ENCODE measurements at regions not wholly inside any gene's neighbourhood (a gene's known extent, or its start where the extent isn't known, plus 50 kb on each side); places are given as distances from the start of the nearest gene placed in this dataset.

DNA sequence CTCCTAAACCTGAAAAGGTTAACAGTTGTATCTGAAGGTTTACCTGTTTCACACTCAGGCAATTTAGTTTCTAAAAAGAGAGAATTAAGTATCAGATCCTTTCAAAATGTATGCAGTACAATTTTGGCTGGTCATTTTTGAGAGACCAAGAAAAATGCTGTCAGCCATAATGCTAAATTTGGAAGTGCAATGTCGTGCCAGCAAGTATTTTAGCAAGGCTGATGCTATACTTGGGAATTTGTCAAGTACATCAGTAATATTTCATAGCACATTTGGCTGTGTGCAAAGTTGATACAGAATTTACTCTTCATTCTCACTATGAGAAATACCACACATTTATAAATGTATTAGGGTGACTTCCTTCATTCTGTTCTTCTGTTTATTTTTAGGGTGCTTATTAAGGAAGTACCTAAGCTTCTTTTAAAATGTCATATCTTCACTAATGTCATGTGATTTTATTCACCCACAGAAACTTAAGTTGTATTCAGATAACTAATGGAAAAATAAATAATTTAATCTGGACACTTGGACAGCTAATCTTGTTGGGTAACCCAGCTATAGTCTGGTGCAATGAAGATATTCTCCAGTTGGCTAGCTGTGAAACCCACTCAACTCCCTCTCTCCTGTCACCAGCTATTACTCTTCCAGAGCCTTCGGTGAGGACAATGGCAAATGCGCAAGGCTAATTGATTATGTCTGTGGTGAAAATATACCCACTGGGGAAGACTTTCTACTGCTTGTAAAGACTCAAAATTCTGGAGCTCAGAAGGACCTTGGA, 84.2 kb upstream of the TLL1 start:
- H3K4me1 ChIP-seq: no peaks in the 10 kb centered on the region
- ATAC-seq: no peak
- WGBS, 2 donors: 75 to 76% methylated on average over 3 of the region's 3 CpGs
- no peaks in the 10 kb centered on the region for H3K9me3 ChIP-seq
- no peaks in the 10 kb centered on the region for H3K36me3 ChIP-seq (replicated peaks in 1 of 2; ENCODE audit: insufficient read depth in 1 of 2, low read depth in 2 of 2)
- H3K27ac ChIP-seq: no peak overlapping the region
- TF ChIP-seq, protein P1, sequence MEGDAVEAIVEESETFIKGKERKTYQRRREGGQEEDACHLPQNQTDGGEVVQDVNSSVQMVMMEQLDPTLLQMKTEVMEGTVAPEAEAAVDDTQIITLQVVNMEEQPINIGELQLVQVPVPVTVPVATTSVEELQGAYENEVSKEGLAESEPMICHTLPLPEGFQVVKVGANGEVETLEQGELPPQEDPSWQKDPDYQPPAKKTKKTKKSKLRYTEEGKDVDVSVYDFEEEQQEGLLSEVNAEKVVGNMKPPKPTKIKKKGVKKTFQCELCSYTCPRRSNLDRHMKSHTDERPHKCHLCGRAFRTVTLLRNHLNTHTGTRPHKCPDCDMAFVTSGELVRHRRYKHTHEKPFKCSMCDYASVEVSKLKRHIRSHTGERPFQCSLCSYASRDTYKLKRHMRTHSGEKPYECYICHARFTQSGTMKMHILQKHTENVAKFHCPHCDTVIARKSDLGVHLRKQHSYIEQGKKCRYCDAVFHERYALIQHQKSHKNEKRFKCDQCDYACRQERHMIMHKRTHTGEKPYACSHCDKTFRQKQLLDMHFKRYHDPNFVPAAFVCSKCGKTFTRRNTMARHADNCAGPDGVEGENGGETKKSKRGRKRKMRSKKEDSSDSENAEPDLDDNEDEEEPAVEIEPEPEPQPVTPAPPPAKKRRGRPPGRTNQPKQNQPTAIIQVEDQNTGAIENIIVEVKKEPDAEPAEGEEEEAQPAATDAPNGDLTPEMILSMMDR (IDR thresholded peaks at IDR 0.05): no peak
- TF ChIP-seq POLR2A (IDR thresholded peaks at IDR 0.05): no peak
- H3K27me3 ChIP-seq: no peaks in the 10 kb centered on the region
- DNase-seq: no peak
- H3K4me3 ChIP-seq: no peak overlapping the region
- intact Hi-C loops (cut with DNase I): no loop called here

DNA sequence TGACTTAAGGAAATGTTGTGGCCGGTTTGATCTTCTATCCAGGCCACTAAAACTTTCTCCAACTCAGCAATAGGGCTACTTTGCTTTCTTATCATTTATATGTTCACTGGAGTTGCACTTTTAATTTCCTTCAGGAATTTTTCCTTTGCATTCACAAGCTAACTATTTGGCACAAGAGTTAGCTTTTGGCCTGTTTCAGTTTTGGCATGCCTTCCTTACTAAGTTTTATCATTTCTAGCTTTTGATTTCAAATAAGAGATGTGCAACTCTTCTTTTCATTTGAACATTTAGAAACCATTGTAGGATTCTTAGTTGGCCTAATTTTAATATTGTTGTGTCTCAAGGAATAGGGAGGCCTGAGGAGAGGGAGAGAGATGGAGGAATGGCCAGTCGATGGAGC, 79.8 kb upstream of the TLL1 start:
- Histone ChIP-seq H3K36me3 (replicated peaks in 1 of 2; ENCODE audit: insufficient read depth in 1 of 2, low read depth in 2 of 2) (no peaks in the 10 kb centered on the region), H3K27me3 (no peaks in the 10 kb centered on the region), H3K4me1 (no peaks in the 10 kb centered on the region), H3K27ac (no peak overlapping the region), H3K9me3 (no peaks in the 10 kb centered on the region), H3K4me3 (no peak overlapping the region)
- intact Hi-C loops (cut with DNase I): no loop called here
- no peak for TF ChIP-seq POLR2A (IDR thresholded peaks at IDR 0.05)
- TF ChIP-seq, protein P1 (IDR thresholded peaks at IDR 0.05): no peak
- DNase-seq (no peak), ATAC-seq (no peak)
- 84 to 93% methylated on average over 2 of the region's 2 CpGs for WGBS, 2 donors

DNA sequence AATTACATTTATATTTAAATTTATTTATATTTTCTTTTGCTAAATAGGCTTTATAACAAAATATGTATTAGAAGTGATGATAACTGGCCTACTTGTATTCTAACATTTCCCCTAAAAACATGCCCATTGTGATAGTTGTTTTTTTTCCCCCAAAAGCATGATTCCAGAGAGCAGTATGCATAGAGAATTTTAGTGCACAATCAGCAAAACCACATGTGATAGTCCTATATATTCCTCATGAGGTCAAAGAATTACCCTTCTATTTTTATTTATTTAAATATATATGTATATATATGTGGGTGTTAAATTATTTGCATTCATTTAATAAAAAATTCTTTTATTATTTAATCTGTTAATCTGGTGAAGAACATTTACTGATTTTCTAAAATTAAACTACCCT, 78.2 kb upstream of the TLL1 start:
- H3K4me3 ChIP-seq: no peak overlapping the region
- DNase-seq: no peak
- no peak for ATAC-seq

DNA sequence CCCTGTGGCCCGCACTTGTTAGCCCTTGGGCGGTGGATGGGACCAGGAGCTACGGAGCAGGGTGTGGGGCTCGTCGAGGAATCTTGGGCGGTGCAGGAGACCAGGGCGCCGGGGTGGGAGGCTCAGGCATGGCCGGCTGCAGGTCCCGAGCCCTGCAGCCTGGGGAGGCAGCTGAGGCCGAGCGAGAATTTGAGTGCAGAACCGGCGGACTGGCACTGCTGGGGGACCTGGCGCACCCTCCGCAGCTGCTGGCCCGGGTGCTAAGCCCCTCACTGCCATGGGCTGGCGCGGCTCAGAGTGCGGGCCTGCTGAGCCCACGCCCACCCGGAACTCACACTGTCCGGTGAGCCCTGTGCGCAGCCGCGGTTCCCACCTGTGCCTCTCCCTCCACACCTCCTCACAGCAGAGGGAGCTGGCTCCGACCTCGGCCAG, 73.6 kb upstream of the TLL1 start:
- DNase-seq (no peak), ATAC-seq (no peak)
- Histone ChIP-seq H3K4me3 (no peak overlapping the region), H3K27ac (no peak overlapping the region), H3K27me3 (no peaks in the 10 kb centered on the region), H3K36me3 (replicated peaks in 1 of 2; ENCODE audit: insufficient read depth in 1 of 2, low read depth in 2 of 2) (no peaks in the 10 kb centered on the region), H3K9me3 (no peaks in the 10 kb centered on the region), H3K4me1 (no peaks in the 10 kb centered on the region)
- intact Hi-C loops (cut with DNase I): no loop called here
- 90 to 91% methylated on average over 13 to 27 of the region's 28 CpGs for WGBS, 2 donors
- TF ChIP-seq POLR2A (IDR thresholded peaks at IDR 0.05): no peak
- TF ChIP-seq, protein P1 (IDR thresholded peaks at IDR 0.05): no peak

More for the DNA sequence above, 78.2 kb upstream of the TLL1 start:
- H3K9me3 ChIP-seq: no peaks in the 10 kb centered on the region
- intact Hi-C loops (cut with DNase I): no loop called here
- TF ChIP-seq POLR2A (IDR thresholded peaks at IDR 0.05): no peak
- TF ChIP-seq, protein P1 (IDR thresholded peaks at IDR 0.05): no peak
- H3K27ac ChIP-seq: no peak overlapping the region
- H3K36me3 ChIP-seq (replicated peaks in 1 of 2; ENCODE audit: insufficient read depth in 1 of 2, low read depth in 2 of 2): no peaks in the 10 kb centered on the region
- H3K4me1 ChIP-seq: no peaks in the 10 kb centered on the region
- no peaks in the 10 kb centered on the region for H3K27me3 ChIP-seq

DNA sequence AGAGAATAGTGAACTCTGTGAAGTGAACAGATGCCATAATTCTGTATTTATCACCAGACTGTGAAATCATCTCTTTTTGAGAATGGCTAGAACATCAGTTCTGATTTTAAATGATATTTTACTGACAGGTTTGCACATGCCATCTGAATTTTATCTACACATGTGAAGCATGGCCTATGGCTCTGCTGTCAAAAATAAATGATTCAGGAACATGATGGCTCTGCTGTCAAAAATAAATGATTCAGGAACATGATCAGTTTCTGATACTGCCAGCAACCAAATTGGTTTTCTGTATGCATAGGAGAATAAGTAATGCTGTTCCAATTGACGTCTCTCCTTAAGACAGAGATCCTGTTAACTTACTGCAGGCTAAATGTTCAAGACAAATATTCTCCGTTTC, 70.6 kb upstream of the TLL1 start:
- Histone ChIP-seq H3K27me3 (no peaks in the 10 kb centered on the region), H3K4me1 (no peaks in the 10 kb centered on the region), H3K27ac (no peak overlapping the region), H3K36me3 (replicated peaks in 1 of 2; ENCODE audit: insufficient read depth in 1 of 2, low read depth in 2 of 2) (no peaks in the 10 kb centered on the region), H3K4me3 (no peak overlapping the region), H3K9me3 (no peaks in the 10 kb centered on the region)
- no peak for DNase-seq
- WGBS, 2 donors: 85 to 87% methylated on average over 2 of the region's 2 CpGs
- TF ChIP-seq POLR2A (IDR thresholded peaks at IDR 0.05): no peak
- TF ChIP-seq, protein P1 (IDR thresholded peaks at IDR 0.05): no peak
- intact Hi-C loops (cut with DNase I): no loop called here
- no peak for ATAC-seq
